Erythroblast (primary cell): ENCODE measurements at regions not wholly inside any gene's neighbourhood (a gene's known extent, or its start where the extent isn't known, plus 50 kb on each side); places are given as distances from the start of the nearest gene placed in this dataset.
"Not testable (repeated sequence)": the region's sequence is repeated elsewhere in the genome, so short reads cannot be mapped to it uniquely, and the experiment has no call there.

Source experiments
- DNase-seq, 2 experiments: peaks; one replicate each; lab custom pipeline; 2025; lab: John Stamatoyannopoulos, UW
- GATA1 ChIP-seq: IDR thresholded peaks from 2 replicates; pipeline ENCODE4 v1.6.1; 2011; ENCODE audit warnings: low read depth, mild to moderate bottlenecking, control low read depth, low read length, moderate library complexity
- POLR2A ChIP-seq: IDR thresholded peaks from 2 replicates; pipeline ENCODE4 v1.6.1; 2011; ENCODE audit warnings: mild to moderate bottlenecking, low read length

DNA sequence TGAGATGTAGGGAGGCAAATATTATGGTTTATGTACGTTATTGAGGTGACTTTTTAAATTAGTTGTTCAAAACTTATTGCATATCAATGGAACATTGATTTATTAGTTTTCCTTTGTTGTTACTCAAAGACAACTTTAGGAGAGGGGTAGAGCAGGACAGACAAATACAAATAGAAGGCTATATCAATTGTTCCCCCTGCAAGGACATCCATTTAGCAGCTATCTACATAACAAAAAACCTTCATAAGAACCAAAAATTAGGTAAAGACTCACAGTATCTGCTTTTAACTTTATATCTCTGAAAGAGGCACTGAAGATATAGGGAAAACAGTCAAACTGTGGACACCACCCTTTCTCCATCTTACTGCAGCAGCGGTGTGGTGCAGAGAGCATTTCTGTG, 958.8 kb downstream of the DIPK2A start:
- TF ChIP-seq GATA1 (no peak), POLR2A (no peak)
- DNase-seq, result no peak

DNA sequence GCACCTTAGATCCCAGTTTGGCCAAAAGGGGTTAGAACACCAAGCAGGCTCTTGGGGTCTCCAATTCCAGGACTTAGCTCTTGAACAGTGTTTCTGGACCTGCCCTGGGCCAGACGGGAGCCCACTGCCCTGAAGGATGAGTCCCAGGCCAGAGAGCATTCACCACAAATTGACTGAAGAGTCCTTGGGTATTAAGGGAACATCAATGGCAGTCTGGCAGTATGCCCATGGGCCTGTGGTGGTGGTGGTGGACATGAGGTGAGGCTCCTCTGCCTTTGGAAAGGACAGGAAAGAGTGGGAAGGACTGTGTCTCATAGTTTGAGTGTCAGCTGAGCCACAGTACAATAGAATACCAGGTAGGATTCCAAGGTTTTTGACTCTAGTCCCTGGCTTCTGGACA, 960.0 kb downstream of the DIPK2A start:
- DNase-seq, result no peak
- TF ChIP-seq GATA1 (no peak), POLR2A (no peak)

DNA sequence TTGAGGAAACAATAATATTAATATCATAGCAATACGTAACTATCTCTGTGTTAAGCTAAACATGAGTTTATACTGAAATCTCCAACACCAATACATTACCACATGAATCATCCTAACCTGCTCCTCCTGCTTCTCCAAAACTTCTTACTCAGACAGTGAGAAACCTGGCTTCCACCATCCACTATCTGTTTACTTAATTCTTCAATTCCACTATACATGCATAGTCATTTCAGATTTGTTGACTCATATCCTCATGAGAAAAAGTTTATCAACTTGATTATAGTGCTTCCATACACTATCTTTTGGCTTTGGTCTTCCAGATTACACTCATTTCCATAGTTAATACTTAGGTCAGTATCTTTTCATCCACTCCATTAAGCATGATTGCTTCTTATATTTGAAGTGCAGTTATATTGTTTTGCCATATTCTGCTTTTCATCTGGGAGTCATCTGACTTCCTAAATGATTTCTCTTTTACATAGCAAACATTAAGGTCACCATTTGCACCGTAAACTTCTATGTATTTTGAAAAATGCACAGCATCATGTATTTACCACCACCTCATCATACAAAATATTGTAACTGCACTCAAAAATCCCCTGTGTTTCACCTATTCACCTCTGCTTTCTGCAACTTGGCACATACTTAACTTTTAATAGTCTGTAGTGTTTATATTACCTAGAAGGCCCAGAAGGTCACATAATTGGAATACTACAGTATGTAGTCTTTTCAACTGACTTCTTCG, 970.6 kb downstream of the DIPK2A start:
- DNase-seq, result no peak

DNA sequence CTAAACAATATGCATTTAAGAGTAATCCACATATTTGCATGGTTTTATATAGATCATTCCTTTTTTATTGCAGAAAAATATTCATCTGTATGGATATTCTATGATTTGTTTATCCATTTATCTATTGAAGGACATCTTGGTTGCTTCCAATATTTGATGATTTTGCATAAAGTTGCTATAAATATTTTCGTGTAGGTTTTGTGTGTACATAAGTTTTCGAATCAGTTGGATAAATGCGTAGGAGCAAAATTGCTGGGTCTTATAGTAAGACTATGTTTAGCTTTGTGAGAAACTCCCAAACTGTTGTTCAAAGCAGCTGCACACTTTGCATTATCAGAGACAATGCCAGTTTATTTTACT, 971.2 kb downstream of the DIPK2A start:
- DNase-seq, result no peak

More for the DNA sequence above, 970.6 kb downstream of the DIPK2A start:
- no peak for TF ChIP-seq GATA1
- no peak for TF ChIP-seq POLR2A

DNA sequence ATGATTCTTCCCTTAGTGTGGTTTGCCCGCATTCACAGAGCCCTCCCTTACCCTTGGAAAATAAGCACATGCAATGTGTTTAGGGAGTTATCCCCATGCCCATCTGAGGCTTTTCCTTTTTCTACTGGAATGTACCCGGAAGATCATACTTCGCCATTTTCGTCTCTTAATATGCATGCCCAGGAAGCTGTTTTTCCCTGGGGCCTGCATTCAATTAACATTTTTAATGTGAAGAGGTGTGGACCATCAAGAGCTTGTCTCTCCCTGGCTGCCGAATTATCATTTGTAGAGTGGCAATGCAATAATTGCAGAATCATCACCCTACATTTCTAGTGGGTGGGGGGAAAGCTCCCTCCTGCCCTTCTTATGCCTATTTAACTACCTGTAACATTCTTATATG, 976.3 kb downstream of the DIPK2A start:
- DNase-seq, result no peak

More for the DNA sequence above, 971.2 kb downstream of the DIPK2A start:
- no peak for TF ChIP-seq POLR2A
- no peak for TF ChIP-seq GATA1

DNA sequence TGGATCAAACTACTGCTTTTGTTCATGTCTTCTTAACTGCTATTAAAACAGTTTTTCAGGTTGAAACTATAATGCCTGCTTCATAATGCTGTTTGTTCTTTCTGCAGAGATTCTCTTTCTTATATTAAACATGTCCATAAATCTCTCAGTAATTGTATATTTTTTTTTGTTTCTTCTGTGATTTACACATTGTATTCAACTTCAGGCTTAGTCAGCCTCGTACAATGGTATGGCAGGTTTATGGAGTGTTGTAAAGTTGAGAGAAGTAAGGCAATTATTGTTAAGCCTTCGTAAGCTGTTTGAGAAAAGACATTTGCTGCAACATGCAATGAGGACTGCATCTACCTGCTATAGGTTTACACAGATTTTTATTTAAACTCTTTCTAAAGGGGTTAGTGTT, 977.1 kb downstream of the DIPK2A start:
- no peak for DNase-seq
- no peak for TF ChIP-seq POLR2A
- no peak for TF ChIP-seq GATA1

More for the DNA sequence above, 976.3 kb downstream of the DIPK2A start:
- no peak for TF ChIP-seq GATA1
- no peak for TF ChIP-seq POLR2A

DNA sequence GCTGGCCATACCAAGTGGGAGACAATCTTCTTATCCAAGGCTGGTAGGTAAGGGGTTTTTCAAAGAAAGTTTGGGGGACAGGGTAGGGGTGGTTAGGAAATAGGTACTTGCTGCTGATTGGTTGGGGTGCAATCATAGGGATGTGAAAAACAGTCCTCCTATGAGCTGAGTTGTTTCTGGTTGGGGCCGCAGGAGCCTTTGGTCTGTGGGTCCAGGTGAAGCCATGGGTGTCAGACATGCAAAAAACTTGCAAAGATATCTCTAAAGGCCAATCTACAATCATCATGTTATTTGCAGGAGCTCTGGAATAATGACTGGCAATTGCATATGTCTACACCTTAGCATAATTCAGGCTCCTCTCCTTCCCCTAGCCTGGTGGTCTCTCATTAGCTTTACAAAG, 982.3 kb downstream of the DIPK2A start:
- TF ChIP-seq POLR2A, result no peak
- TF ChIP-seq GATA1, result no peak
- DNase-seq, result no peak

DNA sequence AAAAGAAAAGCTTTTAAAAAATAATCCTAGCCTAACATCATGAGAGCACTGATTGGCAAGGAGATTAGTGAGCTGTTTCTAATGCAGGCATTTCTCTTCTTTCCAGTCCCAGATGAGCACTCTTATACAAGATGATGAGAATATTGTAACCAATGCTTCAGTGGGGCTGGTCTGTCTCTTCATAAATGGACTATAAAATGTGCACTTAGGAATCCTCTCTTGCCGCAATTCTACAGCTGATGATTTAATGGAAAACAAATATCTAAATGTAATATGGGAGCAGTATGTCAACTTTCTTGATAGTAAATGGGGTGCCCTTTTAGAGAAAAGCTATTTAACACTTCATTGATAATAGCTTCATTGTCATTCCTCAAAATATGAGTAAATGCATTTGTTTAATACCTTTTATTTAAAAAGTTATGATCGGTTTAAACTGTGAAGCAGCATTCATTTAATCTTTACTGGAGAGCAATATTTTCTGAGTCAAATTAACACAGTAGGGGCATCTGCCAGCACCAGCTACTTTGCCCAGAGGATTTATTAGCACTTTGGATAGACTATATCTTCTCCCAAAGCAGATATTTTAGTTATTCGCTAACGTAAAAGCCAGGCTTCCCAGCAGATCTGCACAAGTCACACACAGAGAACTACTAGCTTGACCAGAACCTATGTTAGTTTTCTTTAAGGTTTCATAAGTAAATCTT, 985.9 kb downstream of the DIPK2A start:
- DNase-seq, result no peak

DNA sequence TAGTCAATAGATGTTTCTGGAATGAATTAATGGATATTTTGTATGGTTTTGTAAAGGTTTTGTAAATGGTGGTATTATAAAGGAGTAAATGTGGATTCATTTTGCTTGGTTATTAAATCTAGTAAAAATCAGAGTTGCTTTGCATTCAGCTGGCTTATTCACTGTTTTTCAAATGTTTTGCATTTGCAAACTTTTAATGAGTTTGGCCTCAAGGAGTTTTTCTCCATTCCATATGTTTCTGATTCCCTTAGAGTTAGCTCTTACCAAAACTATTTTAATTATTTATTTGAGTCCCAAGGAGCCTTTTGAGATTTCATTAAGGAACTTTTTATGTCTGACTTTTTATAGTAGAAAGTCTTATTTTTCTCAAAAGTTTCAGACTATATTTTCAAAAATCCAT, 992.2 kb downstream of the DIPK2A start:
- TF ChIP-seq GATA1, result no peak
- no peak for TF ChIP-seq POLR2A
- DNase-seq, result no peak

More for the DNA sequence above, 985.9 kb downstream of the DIPK2A start:
- TF ChIP-seq POLR2A (no peak), GATA1 (no peak)

DNA sequence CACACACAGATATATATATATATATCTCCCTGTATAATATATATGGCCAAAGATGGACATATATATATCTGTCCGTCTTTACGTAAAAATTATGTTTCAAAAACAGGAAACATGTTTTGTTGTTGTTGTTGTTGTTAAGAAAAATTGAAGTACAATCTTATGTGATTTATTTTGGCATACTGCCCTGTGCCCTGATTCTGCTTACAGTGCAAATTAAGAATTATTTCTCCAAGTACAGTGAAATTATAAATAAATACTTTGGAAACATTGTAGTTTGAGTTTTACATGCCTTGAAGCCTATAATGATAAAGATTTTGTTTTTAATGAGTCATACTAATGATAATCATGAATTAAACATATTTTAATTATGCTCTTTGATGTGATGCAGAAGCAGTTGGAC, 994.9 kb downstream of the DIPK2A start:
- TF ChIP-seq POLR2A (no peak), GATA1 (no peak)
- DNase-seq, result no peak

DNA sequence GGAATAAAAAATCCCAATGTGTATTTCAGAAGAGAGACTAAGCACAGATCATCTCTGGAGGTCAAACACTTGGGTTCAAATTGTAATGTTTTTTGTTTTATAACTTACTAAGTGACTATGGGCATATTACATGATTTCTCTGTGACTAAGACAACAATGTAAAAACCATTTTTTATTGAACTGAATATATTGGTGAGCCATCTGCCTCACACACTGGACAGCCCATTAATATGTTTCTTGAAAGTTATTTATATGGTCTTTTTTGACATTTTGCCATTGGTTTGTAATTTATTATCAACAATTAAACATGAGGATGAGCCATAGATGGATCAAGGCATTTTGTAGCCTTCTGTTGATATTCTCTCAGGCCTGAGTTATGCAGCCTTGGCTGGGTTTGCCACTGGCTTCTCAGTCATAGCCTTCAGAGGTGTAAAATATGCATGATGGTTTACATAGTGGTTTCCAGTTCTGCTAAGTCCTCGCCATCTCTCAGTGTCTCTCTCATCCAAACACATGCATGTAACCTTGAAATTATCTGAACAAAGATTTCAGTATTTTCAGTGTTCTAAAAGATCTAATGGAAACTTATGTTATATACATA, 997.2 kb downstream of the DIPK2A start:
- TF ChIP-seq POLR2A (no peak), GATA1 (no peak)
- DNase-seq, result no peak

DNA sequence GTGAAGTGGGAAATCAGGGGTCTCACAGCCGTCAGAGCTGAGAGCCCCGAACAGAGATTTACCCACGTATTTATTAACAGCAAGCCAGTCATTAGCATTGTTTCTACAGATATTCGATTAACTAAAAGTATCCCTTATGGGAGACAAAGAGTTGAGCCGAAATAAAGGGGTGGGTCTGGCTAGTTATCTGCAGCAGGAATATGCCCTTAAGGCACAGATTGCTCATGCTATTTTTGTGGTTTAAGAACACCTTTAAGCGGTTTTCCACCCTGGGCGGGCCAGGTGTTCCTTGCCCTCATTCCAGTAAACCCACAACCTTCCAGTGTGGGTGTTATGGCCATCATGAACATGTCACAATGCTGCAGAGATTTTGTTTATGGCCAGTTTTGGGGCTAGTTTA, 1012.9 kb downstream of the DIPK2A start:
- DNase-seq, result not testable (repeated sequence)

DNA sequence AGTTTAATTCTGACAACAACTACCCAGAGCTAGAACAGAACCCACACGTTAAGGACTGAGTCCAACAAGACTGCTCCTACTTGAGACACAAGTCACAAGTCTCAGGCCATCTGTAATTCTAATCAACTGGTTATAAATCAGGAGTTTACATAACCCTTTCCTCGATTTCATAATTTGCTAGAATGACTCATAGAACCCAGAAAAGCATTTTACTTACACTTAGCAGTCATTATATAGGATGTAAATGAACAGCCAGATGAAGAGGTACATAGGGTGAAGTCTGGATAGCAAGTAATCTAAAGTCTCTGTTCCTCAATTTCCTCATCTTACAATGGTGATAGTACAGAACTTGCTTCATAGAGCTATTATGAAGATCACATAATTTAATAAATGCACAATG, 1018.2 kb downstream of the DIPK2A start:
- TF ChIP-seq GATA1 (no peak), POLR2A (no peak)
- DNase-seq, result no peak

DNA sequence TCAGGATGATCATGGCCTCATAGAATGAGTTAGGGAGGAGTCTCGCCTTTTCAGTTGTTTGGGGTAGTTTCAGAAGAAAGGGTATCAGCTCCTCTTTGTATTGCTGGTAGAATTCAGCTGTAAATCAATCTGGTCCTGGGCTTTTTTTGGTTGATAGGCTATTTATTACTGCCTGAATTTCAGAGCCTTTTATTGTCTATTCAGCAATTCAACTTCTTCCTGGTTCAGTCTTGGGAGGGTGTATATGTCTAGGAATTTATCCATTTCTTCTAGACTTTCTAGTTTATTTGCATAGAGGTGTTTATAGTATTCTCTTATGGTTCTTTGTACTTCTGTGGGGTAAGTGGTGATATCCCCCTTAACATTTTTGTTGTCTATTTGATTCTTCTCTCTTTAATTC, 1024.2 kb downstream of the DIPK2A start:
- TF ChIP-seq POLR2A (no peak), GATA1 (no peak)
- no peak for DNase-seq
